NCI-H82 treated with DMSO at 0.1 percent for 48 hours (cell line): ENCODE measurements at regions not wholly inside any gene's neighbourhood (a gene's known extent, or its start where the extent isn't known, plus 50 kb on each side); places are given as distances from the start of the nearest gene placed in this dataset.
"Not testable (repeated sequence)": the region's sequence is repeated elsewhere in the genome, so short reads cannot be mapped to it uniquely, and the experiment has no call there.

Experiments used
- DNase-seq: peaks from one replicate; lab custom pipeline; 2025; ENCODE audit not compliant: unreplicated experiment; lab: John Stamatoyannopoulos, UW

DNA sequence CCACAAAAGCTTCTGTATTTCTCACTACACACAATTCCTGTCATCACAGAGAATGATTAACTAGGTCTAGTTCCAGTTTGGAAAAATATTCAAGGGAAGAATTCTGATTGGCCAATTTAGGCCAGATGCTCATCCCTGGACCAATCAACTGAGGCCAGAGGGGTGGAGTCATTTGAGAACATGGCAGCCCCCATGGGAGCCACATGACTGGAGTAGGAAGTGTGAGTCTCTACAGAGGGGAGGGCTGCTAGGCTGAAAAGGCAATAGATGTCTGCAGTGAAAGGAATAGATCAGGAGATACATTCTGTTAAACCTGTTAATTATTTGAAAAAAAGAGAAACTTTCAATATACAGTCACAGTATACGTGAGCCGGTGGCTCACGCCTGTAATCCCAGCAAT lies 125.2 kb downstream of the UNC93B1 start:
- not testable (repeated sequence) for DNase-seq

GRCh38 chr11:67877316-67877715 lies 126.6 kb downstream of the UNC93B1 start:
- DNase-seq = not testable (repeated sequence)

DNA sequence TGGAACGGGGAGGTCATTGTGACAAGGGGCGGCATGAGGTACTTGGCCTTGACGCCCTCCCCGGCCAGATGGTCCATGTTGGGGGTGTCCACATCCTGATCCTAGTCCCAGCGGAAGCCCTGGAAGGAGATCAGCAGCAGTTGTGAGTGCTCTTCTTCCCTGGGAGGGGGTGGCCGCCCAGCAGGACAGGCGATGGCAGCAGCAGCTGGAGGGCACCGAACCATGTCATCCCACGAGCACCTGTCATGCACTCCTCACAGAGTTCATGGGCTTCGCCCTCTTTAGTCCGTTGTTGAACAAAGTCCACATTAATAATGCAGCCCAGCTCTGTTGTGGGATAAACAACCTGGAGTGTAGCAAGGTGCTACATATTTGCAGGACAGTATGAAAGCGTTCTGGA lies 130.7 kb downstream of the UNC93B1 start:
- peak; percentile 64 for DNase-seq

DNA sequence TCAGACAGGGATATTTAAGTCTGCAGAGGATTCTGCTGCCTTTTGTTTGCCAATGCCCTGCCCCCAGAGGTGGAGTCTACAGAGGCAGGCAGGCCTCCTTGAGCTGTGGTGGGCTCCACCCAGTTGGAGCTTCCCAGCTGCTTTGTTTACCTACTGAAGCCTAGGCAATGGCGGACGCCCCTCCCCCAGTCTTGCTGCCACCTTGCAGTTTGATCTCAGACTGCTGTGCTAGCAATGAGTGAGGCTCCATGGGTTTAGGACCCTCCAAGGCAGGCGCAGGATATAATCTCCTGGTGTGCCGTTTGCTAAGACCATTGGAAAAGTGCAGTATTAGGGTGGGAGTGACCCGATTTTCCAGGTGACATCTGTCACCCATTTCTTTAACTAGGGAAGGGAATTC lies 132.7 kb downstream of the UNC93B1 start:
- DNase-seq = not testable (repeated sequence)

GRCh38 chr11:67862896-67863295 lies 141.0 kb downstream of the UNC93B1 start:
- peak; percentile 47 for DNase-seq

GRCh38 chr11:67859513-67860161 lies 144.3 kb downstream of the UNC93B1 start:
- DNase-seq = not testable (repeated sequence)

DNA sequence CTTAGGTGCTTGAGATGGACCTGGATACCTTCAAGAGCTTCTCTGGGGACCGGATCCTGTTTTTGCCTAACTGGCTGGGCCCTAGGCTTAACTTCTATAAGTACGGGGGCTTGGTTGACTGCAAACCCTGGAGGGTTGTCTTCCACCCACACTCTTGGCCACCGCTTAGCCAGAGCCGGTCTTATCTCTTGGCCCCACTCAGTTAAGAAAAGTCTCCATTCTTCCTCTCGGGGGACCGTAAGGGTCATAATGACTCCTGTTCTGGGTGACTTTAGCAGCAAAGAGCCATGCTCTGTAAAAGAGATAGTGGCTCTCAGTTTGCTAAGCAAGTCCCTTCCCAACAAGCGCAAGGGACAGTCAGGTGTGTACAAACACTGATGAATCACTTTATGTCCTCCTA lies 153.2 kb downstream of the UNC93B1 start:
- DNase-seq = not testable (repeated sequence)

GRCh38 chr11:67849766-67850165 lies 154.1 kb downstream of the UNC93B1 start:
- DNase-seq = not testable (repeated sequence)

GRCh38 chr11:67847896-67848875 lies 155.7 kb downstream of the UNC93B1 start:
- DNase-seq = not testable (repeated sequence)

GRCh38 chr11:67846303-67846702 lies 157.6 kb downstream of the UNC93B1 start:
- DNase-seq = not testable (repeated sequence)

GRCh38 chr11:67845296-67845695 lies 158.6 kb downstream of the UNC93B1 start:
- DNase-seq = not testable (repeated sequence)

GRCh38 chr11:67840599-67840998 lies 163.3 kb downstream of the UNC93B1 start:
- DNase-seq = not testable (repeated sequence)

DNA sequence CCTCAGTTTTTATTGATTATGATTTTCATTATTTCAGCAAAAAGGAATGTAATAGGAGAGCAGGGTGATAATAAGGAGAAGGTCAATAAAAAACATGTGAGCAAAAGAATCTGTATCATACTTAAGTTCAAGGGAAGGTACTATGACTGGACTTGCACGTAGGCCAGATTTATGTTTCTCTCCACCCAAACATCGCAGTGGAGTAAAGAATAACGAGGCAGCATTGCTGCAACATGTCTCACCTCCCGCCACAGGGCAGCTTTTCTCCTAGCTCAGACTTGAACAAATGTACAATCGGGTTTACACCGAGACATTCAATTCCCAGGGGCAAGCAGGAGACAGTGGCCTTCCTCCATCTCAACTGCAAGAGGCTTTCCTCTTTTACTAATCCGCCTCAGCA lies 155.7 kb upstream of the ALDH3B2 start:
- DNase-seq = not testable (repeated sequence)

GRCh38 chr11:67826951-67827296 lies 152.5 kb upstream of the ALDH3B2 start:
- not testable (repeated sequence) for DNase-seq

DNA sequence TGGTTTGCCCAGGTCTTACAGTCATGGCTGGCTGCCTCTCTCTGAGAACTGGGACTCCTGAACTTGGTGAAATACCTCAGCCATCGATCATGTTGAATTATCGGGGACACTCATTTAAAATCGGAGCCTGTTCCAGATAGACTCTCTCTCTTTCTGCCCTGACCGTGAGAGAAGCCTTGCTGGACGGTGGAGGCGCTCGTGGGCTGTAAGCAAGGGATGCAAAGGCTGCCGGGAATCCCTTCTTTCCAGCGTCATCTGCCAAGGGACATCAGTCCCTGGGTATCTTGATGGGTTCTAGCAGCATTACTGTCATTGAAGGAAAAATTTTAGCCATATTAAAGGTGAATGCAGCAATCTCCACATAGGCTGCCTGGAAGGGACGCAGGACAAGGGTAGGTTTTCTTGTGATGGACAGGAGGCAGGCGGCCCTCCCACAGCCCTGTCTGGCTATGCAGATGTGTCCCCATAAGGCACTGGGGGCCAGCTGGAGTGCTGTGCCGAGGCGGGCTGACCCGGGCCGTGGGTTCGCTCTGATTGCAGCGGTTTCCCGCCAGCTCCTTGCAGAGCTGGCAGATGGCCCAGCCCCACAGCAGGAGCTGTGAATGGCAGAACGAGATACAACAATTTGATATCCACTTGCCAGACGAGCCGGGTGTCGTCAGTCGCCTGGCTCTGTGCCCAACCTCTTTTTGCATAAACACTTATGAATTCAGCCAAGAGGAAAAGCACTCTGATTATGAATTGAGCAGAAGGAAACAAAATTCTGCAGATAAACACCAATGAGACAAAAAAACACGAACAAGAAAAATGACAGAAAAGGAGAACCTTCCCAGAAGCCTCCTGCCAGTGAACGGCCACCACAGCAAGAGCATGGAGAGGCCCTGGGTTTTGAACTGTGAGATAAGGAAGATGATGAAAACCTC lies 151.9 kb upstream of the ALDH3B2 start:
- not testable (repeated sequence) for DNase-seq

- not testable (repeated sequence) for DNase-seq
Observed at GRCh38 chr11:67824861-67825260, 150.4 kb upstream of the ALDH3B2 start.

DNA sequence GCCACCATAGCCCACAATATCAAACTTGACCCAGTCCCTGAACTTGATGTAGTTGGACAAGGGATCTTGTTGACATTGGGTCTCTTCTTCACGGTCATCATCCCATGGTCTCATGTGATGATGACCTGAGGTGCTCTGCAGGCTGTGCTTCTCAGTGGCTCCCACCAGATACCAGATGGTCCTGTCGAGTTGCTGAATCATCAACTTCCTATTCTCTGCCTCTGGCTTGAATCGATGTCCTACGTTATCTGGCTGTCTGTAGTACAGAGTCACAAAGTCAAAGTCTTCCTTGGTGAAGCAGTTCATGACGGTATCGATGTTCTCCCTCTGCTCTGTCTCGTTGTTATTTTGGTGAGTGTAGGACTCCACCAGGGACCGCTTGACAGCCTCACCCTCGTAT lies 145.7 kb upstream of the ALDH3B2 start:
- DNase-seq = no peak

DNA sequence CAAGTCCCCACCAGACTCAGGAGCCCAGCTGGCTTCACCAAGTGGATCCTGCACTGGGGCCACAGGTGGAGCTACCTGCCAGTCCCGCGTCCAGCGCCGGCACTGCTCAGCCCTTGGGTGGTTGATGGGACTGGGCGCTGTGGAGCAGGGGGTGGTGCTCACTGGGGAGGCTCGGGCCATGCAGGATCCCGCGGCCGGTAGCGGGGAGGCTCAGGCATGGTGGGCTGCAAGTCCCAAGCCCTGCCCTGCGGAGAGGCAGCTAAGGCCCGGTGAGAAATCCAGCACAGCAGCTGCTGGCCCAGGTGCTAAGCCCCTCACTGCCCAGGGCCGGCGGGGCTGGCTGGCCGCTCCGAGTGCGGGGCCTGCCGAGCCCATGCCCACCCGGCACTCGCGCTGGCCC lies 143.1 kb upstream of the ALDH3B2 start:
- not testable (repeated sequence) for DNase-seq

GRCh38 chr11:67809301-67809700 lies 134.9 kb upstream of the ALDH3B2 start:
- peak; percentile 7 for DNase-seq

GRCh38 chr11:67807896-67808295 lies 133.5 kb upstream of the ALDH3B2 start:
- DNase-seq = not testable (repeated sequence)

DNA sequence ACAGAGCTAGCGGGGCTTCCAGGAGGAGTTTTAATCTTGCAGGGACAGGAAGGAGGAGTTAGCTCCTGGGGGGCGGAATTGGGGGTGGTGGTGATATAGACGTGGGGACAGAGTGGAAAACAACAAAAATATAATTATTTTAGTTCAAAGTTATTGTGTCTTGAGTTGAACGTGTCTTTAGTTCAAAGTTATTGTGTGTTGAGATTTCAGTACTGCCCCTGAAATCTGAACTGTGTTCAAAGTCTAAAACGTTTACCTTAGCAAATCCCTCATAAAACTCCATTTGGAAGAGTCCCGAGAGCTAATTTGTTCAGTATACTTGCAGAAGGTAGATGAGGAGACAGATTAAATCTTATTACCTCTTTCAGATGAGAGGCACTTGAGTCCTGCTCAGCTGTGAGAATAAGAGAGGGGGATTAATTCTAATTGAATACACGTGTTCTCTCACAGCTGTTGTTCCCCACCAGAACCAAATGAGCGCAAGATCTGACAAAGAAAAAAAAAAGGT lies 132.4 kb upstream of the ALDH3B2 start:
- DNase-seq = peak; percentile 58
